NCI-H446 treated with DMSO at 0.1 percent for 48 hours (cell line): ENCODE measurements at regions not wholly inside any gene's neighbourhood (a gene's known extent, or its start where the extent isn't known, plus 50 kb on each side); places are given as distances from the start of the nearest gene placed in this dataset.

Experiments used
- DNase-seq: peaks from one replicate; lab custom pipeline; 2025; lab: John Stamatoyannopoulos, UW

- DNase-seq: no peak
Measured at GRCh38 chrY:14139521-14139920, 83.5 kb downstream of the VCY1B start.

GRCh38 chrY:14145614-14146013 lies 89.6 kb downstream of the VCY1B start:
- DNase-seq: no peak

DNA sequence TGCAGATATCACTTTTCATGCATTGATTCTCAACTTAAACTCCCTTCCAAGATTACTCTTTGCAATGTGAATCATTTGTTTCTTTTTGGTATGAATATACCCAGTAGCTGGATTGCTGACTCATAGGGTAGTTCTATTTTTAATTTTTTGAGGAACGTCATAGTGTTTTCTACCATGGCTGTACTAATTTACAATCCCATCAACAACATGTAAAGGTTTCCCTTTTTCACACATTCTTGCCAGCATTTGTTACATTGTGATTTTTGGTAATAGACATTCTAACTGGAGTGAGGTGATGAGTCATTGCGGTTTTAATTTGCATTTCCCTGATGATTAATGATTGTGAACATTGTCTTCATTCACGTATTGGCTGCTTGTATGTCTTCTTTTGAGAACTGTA lies 126.7 kb downstream of the VCY1B start:
- DNase-seq: no peak

DNA sequence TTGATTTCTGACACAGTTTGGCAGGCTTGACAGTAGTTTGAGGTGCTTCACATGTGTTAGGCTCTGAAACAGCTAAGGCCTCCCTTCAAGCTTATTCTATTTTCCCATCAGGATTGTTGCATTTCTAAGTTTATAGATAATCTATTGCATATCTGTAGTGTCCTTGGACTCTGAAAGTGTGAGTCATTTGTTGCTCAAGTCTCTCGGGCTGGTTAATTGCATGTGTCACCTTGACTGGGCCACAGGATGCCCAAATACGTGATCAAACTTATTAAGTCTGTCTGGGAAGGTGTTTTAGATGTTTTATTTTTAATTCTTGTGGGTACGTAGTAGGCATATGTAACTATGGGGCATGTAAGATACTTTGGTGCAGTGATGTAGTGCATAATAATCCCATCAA lies 166.0 kb downstream of the VCY1B start:
- DNase-seq: no peak

DNA sequence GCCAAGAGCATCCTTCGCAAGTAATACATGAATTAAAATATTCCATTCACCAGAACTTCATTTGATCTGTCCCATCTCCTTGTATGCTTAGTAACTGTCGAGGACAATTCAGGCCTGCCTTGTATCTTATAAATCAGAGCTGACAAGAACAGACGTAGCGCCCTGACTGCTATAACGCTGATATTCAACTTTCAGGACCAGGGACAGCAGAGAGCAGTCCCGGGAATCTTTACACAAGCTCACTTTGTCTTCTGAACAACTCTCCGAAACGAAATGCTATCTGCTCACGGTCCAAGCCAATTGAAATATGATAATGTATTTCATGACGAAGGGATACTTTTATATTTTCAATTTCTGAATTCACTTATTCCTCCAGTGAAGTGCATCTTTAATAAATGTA lies 175.7 kb downstream of the VCY1B start:
- DNase-seq: no peak

- DNase-seq: no peak
Measured at GRCh38 chrY:14235070-14235469, 179.0 kb downstream of the VCY1B start.

GRCh38 chrY:14238277-14238676 lies 182.2 kb downstream of the VCY1B start:
- DNase-seq: no peak

DNA sequence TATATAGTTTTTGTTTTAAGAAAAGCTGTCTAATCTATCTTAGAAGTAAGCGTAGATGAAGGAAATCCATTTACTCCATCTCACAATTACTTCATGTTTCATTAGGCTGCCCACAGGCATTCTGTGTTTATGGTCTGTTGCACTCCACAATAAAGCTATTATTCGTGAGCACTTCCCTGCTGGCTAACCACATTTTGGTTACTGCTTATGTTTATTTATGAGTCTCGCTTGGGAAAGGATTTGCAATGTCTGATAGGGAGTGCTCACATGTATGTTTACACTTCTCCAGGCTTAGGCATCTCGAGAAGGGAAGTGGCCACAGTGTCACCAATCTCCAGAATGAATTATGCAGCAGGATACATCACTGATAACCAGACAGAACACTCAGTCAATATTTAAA lies 190.9 kb downstream of the VCY1B start:
- no peak for DNase-seq

DNA sequence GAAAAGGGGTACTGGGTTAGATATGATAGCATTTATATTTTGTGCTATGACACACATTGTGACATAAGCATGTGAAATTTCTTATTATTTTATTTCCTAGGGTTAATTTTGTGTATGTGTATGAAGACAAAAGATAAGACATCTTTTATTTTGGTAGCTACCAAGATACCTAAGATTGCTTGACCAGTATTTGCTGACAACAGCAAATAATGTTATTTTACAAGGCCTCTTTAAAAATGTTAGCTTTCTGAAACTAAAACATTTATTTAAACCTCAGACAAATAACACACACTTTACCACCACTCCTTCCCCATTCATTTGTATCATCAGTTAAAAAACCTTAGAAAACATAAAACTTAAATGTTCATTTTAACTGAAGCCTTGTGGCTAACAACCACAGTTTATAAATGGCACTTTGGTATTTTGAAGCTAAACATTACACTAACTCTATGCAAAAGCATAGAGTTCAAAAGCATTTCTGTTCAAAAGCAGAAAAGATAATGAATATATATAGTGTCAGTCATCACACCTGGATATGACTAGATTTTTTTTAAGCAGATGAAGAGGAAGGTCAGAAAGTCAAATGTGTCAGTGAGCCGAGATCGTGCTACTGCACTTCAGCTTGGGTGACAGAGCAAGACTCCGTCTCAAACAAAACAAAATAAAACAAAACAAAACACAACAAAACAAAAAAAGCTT lies 193.0 kb downstream of the VCY1B start:
- no peak for DNase-seq

GRCh38 chrY:14255965-14256816 lies 200.2 kb downstream of the VCY1B start:
- no peak for DNase-seq

DNA sequence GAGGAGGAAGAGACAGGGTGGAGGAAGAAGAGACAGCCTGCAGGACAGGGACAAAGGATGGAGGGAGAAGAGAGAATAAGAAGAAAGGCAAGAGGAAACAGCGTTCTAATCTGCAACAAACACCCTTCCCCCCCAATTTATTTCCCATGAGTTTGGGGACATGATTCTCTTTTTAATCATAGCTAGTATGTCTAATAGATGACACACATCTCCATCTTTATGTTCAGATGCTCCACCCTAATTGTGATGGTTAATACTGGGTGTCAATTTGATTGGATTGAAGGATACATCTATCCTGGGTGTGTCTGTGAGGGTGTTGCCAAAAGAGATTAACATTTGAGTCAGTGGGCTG lies 200.8 kb downstream of the VCY1B start:
- no peak for DNase-seq

GRCh38 chrY:14277029-14277428 lies 221.0 kb downstream of the VCY1B start:
- DNase-seq: no peak

- DNase-seq: no peak
Measured at GRCh38 chrY:14290656-14291375, 233.5 kb upstream of the NLGN4Y start.

GRCh38 chrY:14292382-14292781 lies 231.9 kb upstream of the NLGN4Y start:
- DNase-seq: no peak

DNA sequence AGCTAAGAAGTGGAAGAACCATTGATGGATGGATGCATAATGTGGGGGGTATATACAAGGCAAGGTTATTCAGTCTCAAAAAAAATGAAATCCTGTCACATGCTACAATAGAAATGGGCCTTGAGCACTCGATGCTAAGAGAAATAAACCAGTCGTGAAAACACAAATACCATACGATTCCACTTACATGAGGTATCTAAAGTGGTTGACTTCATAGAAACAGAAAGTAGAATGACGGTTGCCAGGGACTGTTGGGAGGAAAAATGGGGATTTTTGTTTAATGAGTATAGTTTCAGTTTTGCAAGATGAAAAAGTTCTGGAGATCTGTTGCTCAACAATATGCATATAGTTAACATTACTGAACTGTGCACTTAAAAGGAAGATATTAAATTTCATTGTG lies 223.6 kb upstream of the NLGN4Y start:
- DNase-seq: no peak

DNA sequence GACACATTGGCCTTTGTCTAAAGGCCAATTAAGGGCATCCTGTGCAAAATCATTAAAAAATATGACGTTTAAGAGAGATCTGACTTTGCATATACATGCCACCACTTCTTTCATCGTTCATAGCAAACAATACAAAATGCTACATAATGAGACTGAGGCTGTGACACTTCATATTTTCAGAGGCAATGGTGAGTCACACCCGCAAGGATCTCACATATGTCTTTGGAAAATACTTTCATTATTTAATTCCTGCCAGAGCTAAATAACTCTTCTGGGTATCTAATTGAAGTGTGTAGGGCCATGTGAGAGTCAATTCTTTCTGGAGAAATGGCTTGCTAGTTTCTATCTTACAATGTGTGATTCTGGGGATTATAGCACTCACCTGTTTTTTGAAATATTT lies 222.8 kb upstream of the NLGN4Y start:
- no peak for DNase-seq

DNA sequence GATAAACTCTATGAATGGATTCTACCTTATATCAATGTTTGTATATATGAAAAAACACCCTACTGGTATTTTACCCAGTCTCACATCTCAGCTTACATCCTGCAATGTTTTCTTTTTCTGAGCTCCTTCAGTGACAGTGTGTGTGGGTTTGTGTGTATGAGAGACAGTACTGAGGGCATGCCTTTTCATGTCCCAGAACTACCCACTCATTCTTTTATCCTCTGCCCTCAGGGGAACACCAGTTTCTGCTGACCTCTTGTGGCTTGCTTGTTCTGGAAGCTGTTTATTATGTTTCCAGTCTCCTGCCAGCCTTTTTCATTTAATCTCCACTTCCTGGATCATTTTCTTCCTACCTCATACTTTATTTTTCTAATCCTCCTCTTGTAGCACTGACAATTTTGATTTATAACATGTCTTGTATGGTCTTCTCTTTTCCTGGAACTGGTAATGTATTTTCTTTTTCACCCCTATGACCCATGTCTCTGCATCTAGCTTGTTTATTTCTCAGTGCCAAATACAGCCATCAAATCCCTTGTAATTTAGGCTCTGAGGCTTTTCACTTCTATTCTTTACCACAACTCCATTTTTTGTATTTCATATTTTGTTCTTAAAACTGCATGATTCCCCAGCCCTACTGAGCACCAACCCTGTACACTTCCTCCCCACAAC lies 195.5 kb upstream of the NLGN4Y start:
- no peak for DNase-seq

DNA sequence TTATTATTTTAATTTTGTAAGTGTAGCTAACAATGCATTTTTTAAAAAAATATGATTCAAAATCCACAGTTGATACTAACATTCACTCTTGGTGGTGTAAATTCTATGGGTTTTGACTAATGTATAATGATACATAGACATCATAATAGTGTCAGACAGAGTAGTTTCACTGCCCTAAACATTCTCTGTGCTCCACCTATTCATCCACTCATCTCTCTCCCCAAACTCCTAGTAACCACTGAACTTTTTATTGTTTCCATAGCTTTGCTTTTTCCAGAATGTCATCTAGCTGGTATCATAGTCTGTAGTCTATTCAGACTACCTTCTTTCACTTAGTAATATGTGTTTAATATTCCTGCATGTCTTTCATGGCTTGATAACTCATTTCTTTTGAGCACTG lies 194.0 kb upstream of the NLGN4Y start:
- DNase-seq: no peak

DNA sequence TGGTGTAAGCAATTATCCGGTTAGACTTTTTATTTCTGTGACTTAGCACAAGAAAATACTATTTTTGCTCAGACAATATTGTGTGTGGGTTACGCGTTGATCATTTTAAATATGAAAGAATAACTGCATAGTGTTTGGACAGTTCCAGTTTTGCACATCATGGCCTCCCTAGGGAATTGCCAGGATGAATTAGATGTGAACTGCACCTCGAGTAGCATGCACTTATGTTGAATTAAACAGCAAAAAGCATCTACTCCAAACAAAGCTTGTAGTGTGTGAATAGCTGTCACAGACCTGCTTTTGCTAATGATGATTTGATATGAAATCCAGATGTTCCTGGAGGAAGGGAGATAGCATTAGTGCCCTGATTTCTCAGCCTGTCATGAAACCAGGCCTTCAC lies 184.8 kb upstream of the NLGN4Y start:
- DNase-seq: no peak

- no peak for DNase-seq
Measured at GRCh38 chrY:14340459-14341143, 183.7 kb upstream of the NLGN4Y start.

DNA sequence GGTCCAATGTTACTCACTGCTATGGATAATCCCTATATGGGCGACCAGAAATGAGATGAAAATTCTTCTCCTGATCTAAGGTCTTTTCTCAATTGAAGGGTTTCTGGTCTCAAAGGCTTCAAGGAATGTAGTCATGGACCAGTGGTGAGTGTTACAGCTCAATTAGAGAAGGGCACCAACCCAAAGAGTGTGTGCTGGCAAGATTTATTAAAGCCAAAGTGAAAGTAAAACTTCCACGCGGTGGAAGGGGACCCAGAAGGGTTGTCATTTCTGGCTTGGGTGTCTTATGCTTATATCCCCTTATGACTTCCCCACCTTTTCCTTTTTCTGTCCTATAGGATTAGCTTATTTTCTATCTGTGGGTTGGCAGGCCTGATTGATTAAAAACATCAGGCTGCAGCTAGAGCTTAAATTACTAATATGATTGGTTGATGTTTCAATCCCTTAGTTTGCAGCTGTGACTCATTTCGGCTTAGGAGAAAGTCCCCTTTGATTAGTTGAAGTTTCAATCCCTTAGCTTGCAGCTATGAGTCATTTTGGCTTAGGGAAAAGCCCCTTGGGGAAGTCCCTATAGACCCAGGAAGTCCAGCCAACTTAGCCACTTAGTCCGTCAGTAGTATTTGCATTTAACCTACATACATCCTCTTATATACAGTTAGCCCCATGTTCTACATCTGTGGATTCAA lies 179.5 kb upstream of the NLGN4Y start:
- no peak for DNase-seq
